Activated T-cell treated with anti-CD3 and anti-CD28 coated beads, Interleukin-2, amount 50 U/mL, for 24 hours (primary cell): ENCODE measurements at regions not wholly inside any gene's neighbourhood (a gene's known extent, or its start where the extent isn't known, plus 50 kb on each side); places are given as distances from the start of the nearest gene placed in this dataset.
"Not testable (repeated sequence)": the region's sequence is repeated elsewhere in the genome, so short reads cannot be mapped to it uniquely, and the experiment has no call there.

ENCODE experiments used
- DNase-seq: peaks from one replicate; pipeline ENCODE4 v3.0.0-alpha.2; 2020
- H3K27ac Mint-ChIP-seq: 2 replicates; pipeline ENCODE4 v1.8.0; 2020; ENCODE audit warnings: mild to moderate bottlenecking, mixed read lengths
- H3K27me3 Mint-ChIP-seq: 2 replicates; pipeline ENCODE4 v1.8.0; 2020; ENCODE audit warnings: mixed read lengths
- H3K36me3 Mint-ChIP-seq: 2 replicates; pipeline ENCODE4 v1.8.0; 2020; ENCODE audit warnings: low read depth, mixed read lengths
- H3K4me1 Mint-ChIP-seq: 2 replicates; pipeline ENCODE4 v1.8.0; 2020; ENCODE audit warnings: low read depth, mixed read lengths
- H3K4me3 Mint-ChIP-seq: 2 replicates; pipeline ENCODE4 v1.8.0; 2020; ENCODE audit warnings: mild to moderate bottlenecking, moderate library complexity, mixed read lengths
- H3K9me3 Mint-ChIP-seq: 2 replicates; pipeline ENCODE4 v1.8.0; 2020; ENCODE audit warnings: mixed read lengths

- H3K27me3 Mint-ChIP-seq: no peaks in the 10 kb centered on the region
- DNase-seq: no peak
- H3K9me3 Mint-ChIP-seq: peaks cover 8% of the 10 kb centered on the region
- no peaks in the 10 kb centered on the region for H3K36me3 Mint-ChIP-seq
- H3K4me3 Mint-ChIP-seq: no peak overlapping the region
- no peak overlapping the region for H3K27ac Mint-ChIP-seq
- H3K4me1 Mint-ChIP-seq: no peaks in the 10 kb centered on the region
Measured at GRCh38 chr13:55069746-55070145, 2041.1 kb downstream of the OLFM4 start.

GRCh38 chr13:55073000-55073399, 2044.4 kb downstream of the OLFM4 start:
- no peaks in the 10 kb centered on the region for H3K27me3 Mint-ChIP-seq
- H3K4me3 Mint-ChIP-seq: no peak overlapping the region
- no peaks in the 10 kb centered on the region for H3K36me3 Mint-ChIP-seq
- H3K27ac Mint-ChIP-seq: no peak overlapping the region
- H3K4me1 Mint-ChIP-seq: no peaks in the 10 kb centered on the region
- H3K9me3 Mint-ChIP-seq: peaks cover 4% of the 10 kb centered on the region
- no peak for DNase-seq

GRCh38 chr13:55084630-55085029, 2056.0 kb downstream of the OLFM4 start:
- H3K4me3 Mint-ChIP-seq: no peak overlapping the region
- H3K4me1 Mint-ChIP-seq: no peaks in the 10 kb centered on the region
- DNase-seq: no peak
- H3K27ac Mint-ChIP-seq: no peak overlapping the region
- no peaks in the 10 kb centered on the region for H3K27me3 Mint-ChIP-seq
- H3K9me3 Mint-ChIP-seq: peaks cover 32% of the 10 kb centered on the region
- no peaks in the 10 kb centered on the region for H3K36me3 Mint-ChIP-seq

GRCh38 chr13:55087085-55087484, 2053.6 kb upstream of the PRR20A start:
- H3K36me3 Mint-ChIP-seq: no peaks in the 10 kb centered on the region
- no peak for DNase-seq
- H3K4me3 Mint-ChIP-seq: no peak overlapping the region
- no peaks in the 10 kb centered on the region for H3K27me3 Mint-ChIP-seq
- peaks cover 30% of the 10 kb centered on the region for H3K9me3 Mint-ChIP-seq
- no peak overlapping the region for H3K27ac Mint-ChIP-seq
- H3K4me1 Mint-ChIP-seq: no peaks in the 10 kb centered on the region

- H3K27ac Mint-ChIP-seq: no peak overlapping the region
- H3K27me3 Mint-ChIP-seq: no peaks in the 10 kb centered on the region
- H3K4me1 Mint-ChIP-seq: no peaks in the 10 kb centered on the region
- no peak overlapping the region for H3K4me3 Mint-ChIP-seq
- peaks cover 19% of the 10 kb centered on the region for H3K9me3 Mint-ChIP-seq
- no peak for DNase-seq
- no peaks in the 10 kb centered on the region for H3K36me3 Mint-ChIP-seq
Measured at GRCh38 chr13:55090612-55091011, 2050.1 kb upstream of the PRR20A start.

DNA sequence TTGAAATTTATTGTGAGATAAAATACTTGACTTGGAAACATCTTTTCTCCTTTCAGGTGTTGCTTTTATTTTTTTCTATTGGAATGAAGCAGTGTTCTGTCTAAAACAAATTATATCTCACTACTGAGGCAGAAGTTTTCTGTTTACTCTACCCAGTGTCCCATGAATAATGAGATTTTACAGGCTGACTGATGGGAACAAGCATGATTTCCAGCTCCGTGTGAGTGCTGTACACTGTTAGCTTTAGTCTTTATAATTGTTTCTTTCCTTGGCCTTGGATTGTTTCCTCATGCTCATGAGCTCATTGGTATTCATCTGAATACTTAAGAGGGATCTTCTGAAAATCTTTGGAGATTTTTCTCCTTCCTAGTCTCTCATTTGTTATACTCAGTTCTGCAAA, 2049.5 kb upstream of the PRR20A start:
- H3K9me3 Mint-ChIP-seq: peaks cover 21% of the 10 kb centered on the region
- H3K36me3 Mint-ChIP-seq: no peaks in the 10 kb centered on the region

GRCh38 chr13:55106509-55106908, 2034.2 kb upstream of the PRR20A start:
- H3K27ac Mint-ChIP-seq: no peak overlapping the region
- H3K36me3 Mint-ChIP-seq: no peaks in the 10 kb centered on the region
- H3K4me3 Mint-ChIP-seq: no peak overlapping the region
- DNase-seq: no peak
- no peaks in the 10 kb centered on the region for H3K4me1 Mint-ChIP-seq
- H3K27me3 Mint-ChIP-seq: no peaks in the 10 kb centered on the region
- peaks cover 24% of the 10 kb centered on the region for H3K9me3 Mint-ChIP-seq

More for the DNA sequence above, 2049.5 kb upstream of the PRR20A start:
- Mint-ChIP-seq H3K4me1 (no peaks in the 10 kb centered on the region), H3K4me3 (no peak overlapping the region), H3K27me3 (no peaks in the 10 kb centered on the region), H3K27ac (no peak overlapping the region)
- DNase-seq: no peak

DNA sequence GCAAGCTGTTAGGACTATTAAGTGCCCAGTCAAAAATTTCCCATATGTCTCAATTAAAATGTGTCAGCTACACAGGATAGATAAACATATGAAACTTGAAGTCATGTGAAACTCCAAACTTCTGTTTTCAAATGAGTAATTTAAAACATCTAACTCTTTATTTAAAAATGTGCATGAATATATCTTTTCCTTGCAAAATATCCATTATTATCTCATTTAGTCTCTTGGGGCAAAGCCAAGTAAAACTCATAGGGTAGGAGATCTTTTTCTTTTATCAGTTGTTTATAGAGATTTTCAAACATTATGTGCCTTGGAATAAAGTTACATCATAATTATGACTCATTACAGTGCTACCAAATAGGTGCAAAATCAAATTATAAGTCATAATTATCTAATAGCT, 2020.1 kb upstream of the PRR20A start:
- H3K9me3 Mint-ChIP-seq: peaks cover 19% of the 10 kb centered on the region
- no peaks in the 10 kb centered on the region for H3K4me1 Mint-ChIP-seq
- H3K36me3 Mint-ChIP-seq: no peaks in the 10 kb centered on the region
- no peak for DNase-seq
- H3K27me3 Mint-ChIP-seq: no peaks in the 10 kb centered on the region
- H3K4me3 Mint-ChIP-seq: no peak overlapping the region
- H3K27ac Mint-ChIP-seq: no peak overlapping the region

GRCh38 chr13:55155046-55155445, 1985.7 kb upstream of the PRR20A start:
- Mint-ChIP-seq H3K27ac (no peak overlapping the region), H3K36me3 (no peaks in the 10 kb centered on the region), H3K4me3 (no peak overlapping the region), H3K9me3 (peaks cover 35% of the 10 kb centered on the region), H3K27me3 (no peaks in the 10 kb centered on the region), H3K4me1 (no peaks in the 10 kb centered on the region)
- no peak for DNase-seq

GRCh38 chr13:55159765-55160164, 1981.0 kb upstream of the PRR20A start:
- no peak overlapping the region for H3K27ac Mint-ChIP-seq
- no peaks in the 10 kb centered on the region for H3K27me3 Mint-ChIP-seq

GRCh38 chr13:55160867-55161266, 1979.9 kb upstream of the PRR20A start:
- Mint-ChIP-seq H3K36me3 (no peaks in the 10 kb centered on the region), H3K4me3 (no peak overlapping the region), H3K27me3 (no peaks in the 10 kb centered on the region), H3K27ac (no peak overlapping the region), H3K4me1 (no peaks in the 10 kb centered on the region), H3K9me3 (peaks cover 24% of the 10 kb centered on the region)
- DNase-seq: no peak

More at GRCh38 chr13:55159765-55160164, 1981.0 kb upstream of the PRR20A start:
- H3K36me3 Mint-ChIP-seq: no peaks in the 10 kb centered on the region
- no peak overlapping the region for H3K4me3 Mint-ChIP-seq
- H3K9me3 Mint-ChIP-seq: peaks cover 29% of the 10 kb centered on the region
- no peak for DNase-seq
- no peaks in the 10 kb centered on the region for H3K4me1 Mint-ChIP-seq

DNA sequence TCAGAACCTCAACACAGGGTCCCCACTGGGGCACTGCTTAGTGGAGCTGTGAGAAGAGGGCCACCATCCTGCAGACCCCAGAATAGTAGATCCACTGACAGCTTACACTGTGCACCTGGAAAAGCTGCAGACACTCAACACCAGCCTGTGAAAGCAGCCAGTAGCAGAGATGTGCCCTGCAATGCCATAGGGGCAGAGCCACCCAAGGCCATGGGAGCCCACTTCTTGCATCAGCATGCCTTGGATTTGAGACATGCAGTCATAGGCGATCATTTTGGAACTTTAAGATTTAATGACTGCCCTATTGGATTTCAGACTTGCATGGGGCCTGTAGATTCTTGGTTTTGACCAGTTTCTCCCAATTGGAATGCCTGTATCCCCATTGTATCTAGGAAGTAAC, 1962.1 kb upstream of the PRR20A start:
- H3K27ac Mint-ChIP-seq, H3K27me3 Mint-ChIP-seq, DNase-seq, H3K36me3 Mint-ChIP-seq, H3K4me3 Mint-ChIP-seq, H3K4me1 Mint-ChIP-seq: not testable (repeated sequence)
- peaks cover 18% of the 10 kb centered on the region for H3K9me3 Mint-ChIP-seq

DNA sequence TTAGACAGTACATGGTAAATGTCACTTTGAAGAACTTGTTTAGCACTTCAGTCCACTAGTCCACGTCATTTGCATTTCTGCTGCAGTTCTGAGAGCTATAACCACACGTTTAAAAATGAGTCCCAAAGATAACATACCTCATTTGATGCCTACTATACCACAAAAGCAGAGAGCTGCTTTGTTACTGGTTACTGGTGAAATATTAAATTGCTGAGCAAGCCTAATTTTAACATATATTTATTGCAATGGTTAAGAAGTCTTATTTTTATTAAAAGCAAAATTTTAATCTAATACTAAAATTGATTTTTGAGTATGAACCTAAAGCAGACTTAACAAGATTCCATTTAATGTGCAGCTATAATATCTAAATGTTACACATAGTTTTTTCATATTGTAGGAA, 1949.7 kb upstream of the PRR20A start:
- no peak for DNase-seq
- Mint-ChIP-seq H3K9me3 (peaks cover 20% of the 10 kb centered on the region), H3K4me1 (no peaks in the 10 kb centered on the region), H3K27me3 (no peaks in the 10 kb centered on the region), H3K36me3 (no peaks in the 10 kb centered on the region), H3K27ac (no peak overlapping the region), H3K4me3 (no peak overlapping the region)

DNA sequence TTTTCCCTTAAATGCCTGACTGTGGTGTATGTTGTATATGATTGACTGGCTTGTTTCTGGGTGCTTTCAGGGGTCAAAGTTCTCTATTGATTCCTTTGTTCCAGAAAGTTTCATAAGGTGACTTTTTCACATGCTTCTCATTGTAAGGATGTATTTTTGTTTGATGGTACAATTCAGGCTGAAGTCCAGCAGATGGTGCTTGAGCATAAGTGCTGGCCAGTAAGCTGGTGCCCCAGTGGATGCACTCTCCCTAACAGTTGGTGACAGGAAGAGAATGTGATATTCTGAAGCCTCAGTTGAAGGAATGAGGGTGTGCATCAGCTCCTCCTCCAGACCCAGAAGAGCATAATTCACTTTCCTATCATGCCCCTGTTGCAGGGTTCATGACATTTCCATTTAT, 1941.6 kb upstream of the PRR20A start:
- H3K27me3 Mint-ChIP-seq: no peaks in the 10 kb centered on the region
- H3K4me3 Mint-ChIP-seq: no peak overlapping the region
- H3K27ac Mint-ChIP-seq: no peak overlapping the region
- no peaks in the 10 kb centered on the region for H3K36me3 Mint-ChIP-seq
- DNase-seq: no peak
- H3K9me3 Mint-ChIP-seq: peaks cover 26% of the 10 kb centered on the region
- H3K4me1 Mint-ChIP-seq: no peaks in the 10 kb centered on the region

DNA sequence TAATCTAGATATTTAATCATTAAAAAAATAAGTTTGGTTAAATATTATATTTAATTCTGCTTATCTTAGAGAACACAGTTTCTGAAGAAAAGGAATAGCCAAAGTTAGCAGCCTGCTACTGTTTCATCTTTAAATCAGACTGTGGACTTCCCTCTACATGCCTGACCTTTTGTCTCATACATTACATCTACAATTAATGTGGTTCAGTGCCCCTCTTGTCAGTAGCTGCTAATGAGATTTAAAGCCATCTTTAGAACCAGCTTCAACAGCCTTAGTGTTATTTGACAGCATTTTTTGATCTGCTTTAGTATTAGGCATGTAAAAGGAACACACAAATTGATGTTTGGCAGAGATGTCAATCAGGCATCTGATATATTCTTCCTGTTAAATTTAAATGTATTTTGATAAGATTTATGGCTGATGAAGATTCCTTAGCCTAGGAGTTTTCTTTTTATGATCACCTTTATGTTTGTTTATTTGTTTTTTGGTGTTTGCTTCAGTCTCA, 1925.8 kb upstream of the PRR20A start:
- Mint-ChIP-seq H3K36me3 (no peaks in the 10 kb centered on the region), H3K9me3 (peaks cover 4% of the 10 kb centered on the region), H3K27me3 (no peaks in the 10 kb centered on the region), H3K27ac (no peak overlapping the region), H3K4me1 (no peaks in the 10 kb centered on the region), H3K4me3 (no peak overlapping the region)
- DNase-seq: no peak

- Mint-ChIP-seq H3K27ac (no peak overlapping the region), H3K36me3 (no peaks in the 10 kb centered on the region), H3K27me3 (no peaks in the 10 kb centered on the region), H3K9me3 (peaks cover 14% of the 10 kb centered on the region), H3K4me3 (no peak overlapping the region), H3K4me1 (no peaks in the 10 kb centered on the region)
- DNase-seq: no peak
Measured at GRCh38 chr13:55219538-55219937, 1921.2 kb upstream of the PRR20A start.
